ENCODE measurements at regions not wholly inside any gene's neighbourhood (a gene's known extent, or its start where the extent isn't known, plus 50 kb on each side); places are given as distances from the start of the nearest gene placed in this dataset.

- no peaks in the 10 kb centered on the region for H3K4me1 ChIP-seq
- intact Hi-C loops (cut with DNase I; ENCODE audit: low total_unique reads): no loop called here
- no peak overlapping the region for H3K27ac ChIP-seq
- no peaks in the 10 kb centered on the region for H3K36me3 ChIP-seq
- no peaks in the 10 kb centered on the region for H3K9me3 ChIP-seq
- no peak overlapping the region for H3K4me3 ChIP-seq
- H3K27me3 ChIP-seq: no peaks in the 10 kb centered on the region
- TF ChIP-seq CTCF (IDR thresholded peaks at IDR 0.05) (no peak), POLR2A (IDR thresholded peaks at IDR 0.05) (no peak)
- no peak for DNase-seq
Measured at GRCh38 chr9:118401546-118401945, 697.3 kb downstream of the TLR4 start.

- H3K36me3 ChIP-seq: no peaks in the 10 kb centered on the region
- TF ChIP-seq POLR2A (IDR thresholded peaks at IDR 0.05): no peak
- no peak for TF ChIP-seq CTCF (IDR thresholded peaks at IDR 0.05)
- H3K27ac ChIP-seq: no peak overlapping the region
- no peaks in the 10 kb centered on the region for H3K9me3 ChIP-seq
- H3K4me1 ChIP-seq: no peaks in the 10 kb centered on the region
- H3K27me3 ChIP-seq: no peaks in the 10 kb centered on the region
- DNase-seq: no peak
- H3K4me3 ChIP-seq: no peak overlapping the region
- intact Hi-C loops (cut with DNase I; ENCODE audit: low total_unique reads): no loop called here
Measured at GRCh38 chr9:118414676-118415075, 710.5 kb downstream of the TLR4 start.

- Histone ChIP-seq H3K9me3 (no peaks in the 10 kb centered on the region), H3K4me1 (no peaks in the 10 kb centered on the region), H3K27ac (no peak overlapping the region), H3K4me3 (no peak overlapping the region), H3K36me3 (no peaks in the 10 kb centered on the region), H3K27me3 (no peaks in the 10 kb centered on the region)
- TF ChIP-seq POLR2A (IDR thresholded peaks at IDR 0.05): no peak
- TF ChIP-seq CTCF (IDR thresholded peaks at IDR 0.05): no peak
- no peak for DNase-seq
- intact Hi-C loops (cut with DNase I; ENCODE audit: low total_unique reads): no loop called here
Measured at GRCh38 chr9:118418887-118419565, 714.8 kb downstream of the TLR4 start.

GRCh38 chr9:118419676-118420075, 715.5 kb downstream of the TLR4 start:
- no peak overlapping the region for H3K27ac ChIP-seq
- intact Hi-C loops (cut with DNase I; ENCODE audit: low total_unique reads): no loop called here

GRCh38 chr9:118422508-118422907, 718.3 kb downstream of the TLR4 start:
- H3K27me3 ChIP-seq: no peaks in the 10 kb centered on the region

More at GRCh38 chr9:118419676-118420075, 715.5 kb downstream of the TLR4 start:
- Histone ChIP-seq H3K4me3 (no peak overlapping the region), H3K9me3 (no peaks in the 10 kb centered on the region), H3K36me3 (no peaks in the 10 kb centered on the region), H3K27me3 (no peaks in the 10 kb centered on the region), H3K4me1 (no peaks in the 10 kb centered on the region)
- no peak for DNase-seq
- TF ChIP-seq POLR2A (IDR thresholded peaks at IDR 0.05) (no peak), CTCF (IDR thresholded peaks at IDR 0.05) (no peak)

More at GRCh38 chr9:118422508-118422907, 718.3 kb downstream of the TLR4 start:
- TF ChIP-seq CTCF (IDR thresholded peaks at IDR 0.05): no peak
- TF ChIP-seq POLR2A (IDR thresholded peaks at IDR 0.05): no peak
- no peak overlapping the region for H3K4me3 ChIP-seq
- no peaks in the 10 kb centered on the region for H3K4me1 ChIP-seq
- intact Hi-C loops (cut with DNase I; ENCODE audit: low total_unique reads): no loop called here
- no peak for DNase-seq
- no peak overlapping the region for H3K27ac ChIP-seq
- no peaks in the 10 kb centered on the region for H3K36me3 ChIP-seq
- H3K9me3 ChIP-seq: no peaks in the 10 kb centered on the region
